GM23338 (cell line): ENCODE measurements at regions not wholly inside any gene's neighbourhood (a gene's known extent, or its start where the extent isn't known, plus 50 kb on each side); places are given as distances from the start of the nearest gene placed in this dataset.

Source experiments
- ATAC-seq: fragments of 200-7000 bp; cut with Tn5 transposase; 3 replicates; pipeline ENCODE4 v1.9.1; 2020
- DNase-seq: peaks from one replicate; pipeline ENCODE4 v3.0.0-alpha.2; 2015; ENCODE audit warnings: low spot score
- H2AFZ ChIP-seq: fragments of 200-600 bp; sonication (generic); 2 replicates; pipeline ENCODE4 v1.8.0; 2016; ENCODE audit warnings: antibody characterized with exemption, mild to moderate bottlenecking, moderate library complexity
- H3F3A ChIP-seq: fragments of 200-600 bp; sonication (generic); replicated peaks from 2 replicates; pipeline ENCODE4 v1.8.0; 2017; ENCODE audit warnings: antibody characterized with exemption, mixed run types, low read depth
- H3K27ac ChIP-seq: fragments of 200-600 bp; sonication (generic); 2 replicates; pipeline ENCODE4 v1.6.1; 2016; ENCODE audit warnings: low read depth
- H3K27me3 ChIP-seq: fragments of 200-600 bp; sonication (generic); 2 replicates; pipeline ENCODE4 v1.8.0; 2016; ENCODE audit warnings: mild to moderate bottlenecking, mixed run types, moderate library complexity; ENCODE audit not compliant: insufficient read depth
- H3K36me3 ChIP-seq: fragments of 200-600 bp; sonication (generic); 2 replicates; pipeline ENCODE4 v1.8.0; 2016; ENCODE audit warnings: mild to moderate bottlenecking; ENCODE audit not compliant: insufficient read depth
- H3K4me1 ChIP-seq: fragments of 200-600 bp; sonication (generic); 2 replicates; pipeline ENCODE4 v1.8.0; 2016; ENCODE audit warnings: mild to moderate bottlenecking, moderate library complexity; ENCODE audit not compliant: insufficient read depth
- H3K4me2 ChIP-seq: fragments of 200-600 bp; sonication (generic); 2 replicates; pipeline ENCODE4 v1.7.1; 2017; ENCODE audit warnings: mixed run types
- H3K4me3 ChIP-seq: fragments of 200-600 bp; sonication (generic); 2 replicates; pipeline ENCODE4 v1.6.1; 2016; ENCODE audit warnings: mixed run types
- H3K79me2 ChIP-seq: fragments of 200-600 bp; sonication (generic); replicated peaks from 2 replicates; pipeline ENCODE4 v1.8.0; 2017; ENCODE audit warnings: mild to moderate bottlenecking; ENCODE audit not compliant: insufficient read depth
- H3K9me2 ChIP-seq: fragments of 200-600 bp; sonication (generic); 2 replicates; pipeline ENCODE4 v1.8.0; 2017; ENCODE audit not compliant: insufficient read depth
- H4K20me1 ChIP-seq: fragments of 200-600 bp; sonication (generic); replicated peaks from 2 replicates; pipeline ENCODE4 v1.8.0; 2017; ENCODE audit warnings: mild to moderate bottlenecking; ENCODE audit not compliant: insufficient read depth
- H3K27ac Mint-ChIP-seq: 2 replicates; pipeline ENCODE4 v1.8.0; 2020; ENCODE audit warnings: inconsistent platforms, mild to moderate bottlenecking, moderate library complexity, mixed read lengths
- H3K27me3 Mint-ChIP-seq: 3 replicates; pipeline ENCODE4 v1.8.0; 2022; ENCODE audit warnings: low read depth, mild to moderate bottlenecking, moderate library complexity, mixed read lengths, inconsistent platforms; ENCODE audit not compliant: insufficient read depth, poor library complexity
- H3K36me3 Mint-ChIP-seq: 3 replicates; pipeline ENCODE4 v1.8.0; 2021; ENCODE audit warnings: low read depth, mild to moderate bottlenecking, inconsistent platforms, moderate library complexity, mixed read lengths
- H3K4me1 Mint-ChIP-seq: 3 replicates; pipeline ENCODE4 v1.8.0; 2020; ENCODE audit warnings: mild to moderate bottlenecking, inconsistent platforms, mixed read lengths
- H3K4me3 Mint-ChIP-seq: 3 replicates; pipeline ENCODE4 v1.8.0; 2021; ENCODE audit warnings: moderate library complexity, mild to moderate bottlenecking, inconsistent platforms, mixed read lengths
- H3K9me3 Mint-ChIP-seq: 3 replicates; pipeline ENCODE4 v1.8.0; 2020; ENCODE audit warnings: moderate library complexity, mild to moderate bottlenecking, inconsistent platforms, mixed read lengths
- CREB1 ChIP-seq: fragments of 250-450 bp; sonication (Bioruptor Pico); IDR thresholded peaks from 2 replicates; pipeline ENCODE4 v1.5.0; 2020; ENCODE audit warnings: low read depth, mild to moderate bottlenecking, moderate library complexity
- CTCF ChIP-seq, 2 experiments: fragments of 200-600 bp in 1 of 2; sonication (generic) in 1 of 2; conservative IDR thresholded peaks; 2 replicates each; pipeline versions ENCODE4 v1.5.1 to v1.6.1; 2016 to 2017; ENCODE audit warnings: antibody characterized with exemption in 2 of 2, low read depth in 2 of 2, mild to moderate bottlenecking in 2 of 2, moderate library complexity in 1 of 2
- ETS1 ChIP-seq: IDR thresholded peaks from 2 replicates; pipeline ENCODE4 v1.6.1; 2016; ENCODE audit warnings: antibody characterized with exemption
- EZH2 ChIP-seq: fragments of 200-600 bp; sonication (generic); IDR thresholded peaks from one replicate; pipeline ENCODE4 v1.8.0; 2017; ENCODE audit warnings: antibody characterized with exemption, mild to moderate bottlenecking, low read depth; ENCODE audit not compliant: unreplicated experiment
- EZH2phosphoT487 ChIP-seq: fragments of 200-600 bp; sonication (generic); IDR thresholded peaks from one replicate; pipeline ENCODE4 v1.8.1; 2018; ENCODE audit warnings: antibody characterized with exemption; ENCODE audit not compliant: unreplicated experiment
- JUNB ChIP-seq: IDR thresholded peaks from one replicate; pipeline ENCODE4 v1.6.1; 2016; ENCODE audit warnings: antibody characterized with exemption; ENCODE audit not compliant: unreplicated experiment
- NANOG ChIP-seq: IDR thresholded peaks from 2 replicates; pipeline ENCODE4 v1.6.1; 2016; ENCODE audit warnings: antibody characterized with exemption, borderline replicate concordance
- POLR2AphosphoS5 ChIP-seq: IDR thresholded peaks from 2 replicates; pipeline ENCODE4 v1.6.1; 2016; ENCODE audit warnings: antibody characterized with exemption, low read depth
- REST ChIP-seq: IDR thresholded peaks from one replicate; pipeline ENCODE4 v1.6.1; 2018; ENCODE audit warnings: antibody characterized with exemption; ENCODE audit not compliant: unreplicated experiment
- STAT1 ChIP-seq: IDR thresholded peaks from one replicate; pipeline ENCODE4 v1.6.1; 2016; ENCODE audit warnings: antibody characterized with exemption; ENCODE audit not compliant: unreplicated experiment
- ZNF114 ChIP-seq: fragments of 250-450 bp; sonication (Bioruptor Pico); IDR thresholded peaks from 2 replicates; pipeline ENCODE4 v1.5.0; 2020; ENCODE audit warnings: mild to moderate bottlenecking, moderate library complexity
- ZNF331 ChIP-seq: fragments of 250-450 bp; sonication (Bioruptor Pico); IDR thresholded peaks from 2 replicates; pipeline ENCODE4 v1.5.0; 2020; ENCODE audit warnings: low read depth, mild to moderate bottlenecking, moderate library complexity
- ZNF462 ChIP-seq: fragments of 250-450 bp; sonication (Bioruptor Pico); IDR thresholded peaks from 2 replicates; pipeline ENCODE4 v1.5.0; 2020; ENCODE audit warnings: mild to moderate bottlenecking, moderate library complexity

GRCh38 chr6:121723623-121724022 lies 288.2 kb downstream of the GJA1 start:
- Histone ChIP-seq H3K4me2 (no peak overlapping the region), H3K9me2 (no peaks in the 10 kb centered on the region), H3K27ac (no peak overlapping the region), H3K4me1 (no peaks in the 10 kb centered on the region), H4K20me1 (no peaks in the 10 kb centered on the region), H3K79me2 (no peaks in the 10 kb centered on the region), H2AFZ (no peak overlapping the region), H3F3A (no peaks in the 10 kb centered on the region), H3K27me3 (no peaks in the 10 kb centered on the region), H3K36me3 (0 out of 2 replicates have a peak, but pooled peaks cover 5% of the 10 kb centered on the region), H3K4me3 (no peak overlapping the region)
- no peak overlapping the region for H3K4me3 Mint-ChIP-seq
- no peaks in the 10 kb centered on the region for H3K4me1 Mint-ChIP-seq
- TF ChIP-seq CTCF (conservative IDR thresholded peaks at IDR 0.05; ENCODE audit: low read depth in 2 of 2): no peak
- no peak for TF ChIP-seq POLR2AphosphoS5
- no peak for TF ChIP-seq CREB1 (CRISPR knock-in tag)
- TF ChIP-seq STAT1: no peak
- no peak for TF ChIP-seq ZNF331 (CRISPR knock-in tag)
- TF ChIP-seq NANOG: no peak
- TF ChIP-seq ZNF462 (CRISPR knock-in tag): no peak
- TF ChIP-seq EZH2phosphoT487: no peak
- TF ChIP-seq ETS1: no peak
- no peak for TF ChIP-seq REST
- no peak for TF ChIP-seq ZNF114 (CRISPR knock-in tag)
- TF ChIP-seq EZH2: no peak
- TF ChIP-seq JUNB: no peak
- peaks cover 13% of the 10 kb centered on the region; the same call in 2 of the 3 replicates for H3K36me3 Mint-ChIP-seq
- no peak for ATAC-seq
- DNase-seq: no peak
- H3K27ac Mint-ChIP-seq: no peak overlapping the region
- H3K9me3 Mint-ChIP-seq: peaks cover 13% of the 10 kb centered on the region
- H3K27me3 Mint-ChIP-seq: no peaks in the 10 kb centered on the region
